Hepatocyte (in vitro differentiated cells): ENCODE measurements at regions not wholly inside any gene's neighbourhood (a gene's known extent, or its start where the extent isn't known, plus 50 kb on each side); places are given as distances from the start of the nearest gene placed in this dataset.

Experiments
- DNase-seq: peaks from one replicate; pipeline ENCODE4 v3.0.0-alpha.2; 2016; ENCODE audit warnings: low spot score
- H2AFZ ChIP-seq: fragments of 200-600 bp; sonication (generic); 2 replicates; pipeline ENCODE4 v1.6.0; 2016; ENCODE audit warnings: antibody characterized with exemption, mild to moderate bottlenecking
- H3K27ac ChIP-seq: fragments of 200-600 bp; sonication (generic); 2 replicates; pipeline ENCODE4 v1.5.1; 2016; ENCODE audit warnings: mild to moderate bottlenecking
- H3K27me3 ChIP-seq: fragments of 200-600 bp; sonication (generic); 2 replicates; pipeline ENCODE4 v1.6.1; 2016
- H3K36me3 ChIP-seq: fragments of 200-600 bp; sonication (generic); replicated peaks from 2 replicates; pipeline ENCODE4 v1.5.1; 2016; ENCODE audit warnings: low read depth; ENCODE audit not compliant: insufficient read depth
- H3K4me1 ChIP-seq: fragments of 200-600 bp; sonication (generic); 2 replicates; pipeline ENCODE4 v1.5.1; 2016; ENCODE audit warnings: mild to moderate bottlenecking, moderate library complexity; ENCODE audit not compliant: insufficient read depth
- H3K4me2 ChIP-seq: fragments of 200-600 bp; sonication (generic); 2 replicates; pipeline ENCODE4 v1.6.0; 2016
- H3K4me3 ChIP-seq: fragments of 200-600 bp; sonication (generic); 2 replicates; pipeline ENCODE4 v1.5.1; 2016; ENCODE audit warnings: mild to moderate bottlenecking
- H3K79me2 ChIP-seq: fragments of 200-600 bp; sonication (generic); 2 replicates; pipeline ENCODE4 v1.6.0; 2017; ENCODE audit warnings: mild to moderate bottlenecking
- H3K9me2 ChIP-seq: fragments of 200-600 bp; sonication (generic); replicated peaks from 2 replicates; pipeline ENCODE4 v1.6.0; 2017; ENCODE audit warnings: mild to moderate bottlenecking; ENCODE audit not compliant: insufficient read depth
- H3K9me3 ChIP-seq: fragments of 200-600 bp; sonication (generic); 2 replicates; pipeline ENCODE4 v1.5.1; 2016; ENCODE audit warnings: low read depth, mild to moderate bottlenecking
- H4K20me1 ChIP-seq: fragments of 200-600 bp; sonication (generic); 2 replicates; pipeline ENCODE4 v1.6.0; 2016; ENCODE audit warnings: mild to moderate bottlenecking; ENCODE audit not compliant: insufficient read depth, poor library complexity, severe bottlenecking
- EZH2 ChIP-seq: fragments of 200-600 bp; sonication (generic); IDR thresholded peaks from 2 replicates; pipeline ENCODE4 v1.6.1; 2016; ENCODE audit warnings: antibody characterized with exemption, mild to moderate bottlenecking, borderline replicate concordance
- EZH2phosphoT487 ChIP-seq: fragments of 200-600 bp; sonication (generic); IDR thresholded peaks from one replicate; pipeline ENCODE4 v1.6.1; 2018; ENCODE audit warnings: antibody characterized with exemption, mild to moderate bottlenecking, low read depth, moderate library complexity; ENCODE audit not compliant: unreplicated experiment, severe bottlenecking
- WGBS: methylation state at CpG from one replicate; pipeline ENCODE4 v1.1.6; 2016; ENCODE audit warnings: low lambda C conversion rate; ENCODE audit errors: missing lambda C conversion rate; 5-methylcytosine and 5-hydroxymethylcytosine counted together
- TF ChIP-seq, protein P1 (sequence below): fragments of 200-600 bp; sonication (generic); IDR thresholded peaks from 2 replicates; pipeline ENCODE4 v1.5.1; 2016; ENCODE audit warnings: antibody characterized with exemption, mild to moderate bottlenecking; ENCODE audit not compliant: poor library complexity

DNA sequence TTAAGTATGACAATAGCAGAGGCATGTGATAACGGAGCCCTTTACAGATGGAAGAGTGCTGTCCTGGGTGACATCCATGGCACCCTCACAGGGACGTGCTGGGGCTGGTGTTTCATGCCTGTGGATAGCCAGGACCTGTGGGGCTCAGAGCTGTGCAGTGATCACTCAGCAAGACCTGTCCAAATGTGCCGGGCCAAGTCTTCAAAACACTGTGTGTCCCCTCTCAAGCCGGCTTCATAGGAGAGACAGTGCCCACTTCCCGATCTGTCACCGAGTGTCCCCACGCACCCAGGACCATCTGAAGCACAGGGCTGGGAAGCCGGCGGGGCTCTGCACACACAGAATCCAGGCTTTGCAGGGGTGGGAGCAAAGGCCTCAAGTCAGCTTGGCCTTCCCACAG is 217.2 kb upstream of the IGF1R start:
- Histone ChIP-seq H3K27ac (no peak overlapping the region), H3K79me2 (no peaks in the 10 kb centered on the region), H3K36me3 (no peaks in the 10 kb centered on the region), H3K4me3 (no peak overlapping the region), H3K9me2 (no peaks in the 10 kb centered on the region), H3K4me1 (no peaks in the 10 kb centered on the region), H4K20me1 (no peaks in the 10 kb centered on the region), H3K27me3 (peaks cover 15% of the 10 kb centered on the region), H2AFZ (no peak overlapping the region), H3K9me3 (no peaks in the 10 kb centered on the region), H3K4me2 (no peak overlapping the region)
- TF ChIP-seq, protein P1, sequence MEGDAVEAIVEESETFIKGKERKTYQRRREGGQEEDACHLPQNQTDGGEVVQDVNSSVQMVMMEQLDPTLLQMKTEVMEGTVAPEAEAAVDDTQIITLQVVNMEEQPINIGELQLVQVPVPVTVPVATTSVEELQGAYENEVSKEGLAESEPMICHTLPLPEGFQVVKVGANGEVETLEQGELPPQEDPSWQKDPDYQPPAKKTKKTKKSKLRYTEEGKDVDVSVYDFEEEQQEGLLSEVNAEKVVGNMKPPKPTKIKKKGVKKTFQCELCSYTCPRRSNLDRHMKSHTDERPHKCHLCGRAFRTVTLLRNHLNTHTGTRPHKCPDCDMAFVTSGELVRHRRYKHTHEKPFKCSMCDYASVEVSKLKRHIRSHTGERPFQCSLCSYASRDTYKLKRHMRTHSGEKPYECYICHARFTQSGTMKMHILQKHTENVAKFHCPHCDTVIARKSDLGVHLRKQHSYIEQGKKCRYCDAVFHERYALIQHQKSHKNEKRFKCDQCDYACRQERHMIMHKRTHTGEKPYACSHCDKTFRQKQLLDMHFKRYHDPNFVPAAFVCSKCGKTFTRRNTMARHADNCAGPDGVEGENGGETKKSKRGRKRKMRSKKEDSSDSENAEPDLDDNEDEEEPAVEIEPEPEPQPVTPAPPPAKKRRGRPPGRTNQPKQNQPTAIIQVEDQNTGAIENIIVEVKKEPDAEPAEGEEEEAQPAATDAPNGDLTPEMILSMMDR = no peak
- no peak for TF ChIP-seq EZH2phosphoT487
- no peak for TF ChIP-seq EZH2
- 89% methylated on average over 9 of the region's 9 CpGs for WGBS
- DNase-seq = no peak

DNA sequence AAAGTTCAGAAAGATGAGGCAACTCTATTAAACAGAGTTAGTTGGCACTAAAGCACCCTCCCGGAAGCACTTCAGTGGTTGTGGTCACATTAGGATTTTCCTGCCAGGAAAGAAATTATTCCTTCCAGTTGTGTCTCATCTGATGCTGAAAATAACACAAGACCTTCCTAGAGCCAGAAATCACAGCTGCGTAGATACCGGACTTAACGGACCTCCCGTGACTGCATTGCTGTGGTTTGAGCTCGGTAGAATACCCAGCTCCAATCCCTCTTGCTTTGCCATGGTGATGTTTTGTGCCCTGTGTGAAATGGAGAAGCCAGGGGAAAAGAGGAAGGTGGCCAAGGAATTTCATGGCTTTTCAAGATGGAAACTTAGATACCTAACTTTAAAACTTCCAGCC is 215.0 kb upstream of the IGF1R start:
- H3K79me2 ChIP-seq = no peaks in the 10 kb centered on the region
- no peak overlapping the region for H3K27ac ChIP-seq
- H3K4me2 ChIP-seq = no peak overlapping the region
- H3K9me2 ChIP-seq = no peaks in the 10 kb centered on the region
- H3K4me1 ChIP-seq = no peaks in the 10 kb centered on the region
- H3K9me3 ChIP-seq = no peaks in the 10 kb centered on the region
- no peaks in the 10 kb centered on the region for H3K27me3 ChIP-seq
- no peak overlapping the region for H2AFZ ChIP-seq
- H3K4me3 ChIP-seq = no peak overlapping the region
- H3K36me3 ChIP-seq = no peaks in the 10 kb centered on the region
- 95% methylated on average over 6 of the region's 6 CpGs for WGBS
- TF ChIP-seq EZH2phosphoT487 (no peak), EZH2 (no peak)
- TF ChIP-seq, protein P1 = no peak
- no peak for DNase-seq
- no peaks in the 10 kb centered on the region for H4K20me1 ChIP-seq

DNA sequence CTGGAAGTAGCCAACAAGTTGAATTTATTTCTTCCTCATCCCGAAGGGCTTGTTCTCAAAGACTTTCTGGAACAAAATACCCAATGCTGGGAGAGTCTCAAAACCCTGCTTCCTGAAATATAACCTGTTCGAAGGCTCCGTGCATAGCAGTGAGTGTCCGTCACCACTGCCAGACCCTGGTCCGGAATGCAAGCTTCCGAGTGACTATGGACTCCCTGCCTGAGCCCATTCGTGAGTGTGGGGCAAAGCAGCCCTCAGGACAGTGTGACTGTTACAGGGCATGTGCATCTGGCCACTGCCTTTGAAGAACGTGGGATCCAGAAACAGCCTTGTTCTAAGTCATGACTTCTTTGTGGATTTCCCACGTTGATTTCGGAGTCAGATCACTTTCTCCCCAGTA is 214.5 kb upstream of the IGF1R start:
- 90% methylated on average over 10 of the region's 10 CpGs for WGBS
- H3K9me2 ChIP-seq = no peaks in the 10 kb centered on the region
- H3K27me3 ChIP-seq = no peaks in the 10 kb centered on the region
- H3K4me3 ChIP-seq = no peak overlapping the region
- no peaks in the 10 kb centered on the region for H3K4me1 ChIP-seq
- H3K36me3 ChIP-seq = no peaks in the 10 kb centered on the region
- H3K9me3 ChIP-seq = no peaks in the 10 kb centered on the region
- TF ChIP-seq, protein P1 = no peak
- TF ChIP-seq EZH2phosphoT487 (no peak), EZH2 (no peak)
- no peaks in the 10 kb centered on the region for H4K20me1 ChIP-seq
- no peaks in the 10 kb centered on the region for H3K79me2 ChIP-seq
- H3K27ac ChIP-seq = no peak overlapping the region
- no peak for DNase-seq
- H2AFZ ChIP-seq = no peak overlapping the region
- H3K4me2 ChIP-seq = no peak overlapping the region

DNA sequence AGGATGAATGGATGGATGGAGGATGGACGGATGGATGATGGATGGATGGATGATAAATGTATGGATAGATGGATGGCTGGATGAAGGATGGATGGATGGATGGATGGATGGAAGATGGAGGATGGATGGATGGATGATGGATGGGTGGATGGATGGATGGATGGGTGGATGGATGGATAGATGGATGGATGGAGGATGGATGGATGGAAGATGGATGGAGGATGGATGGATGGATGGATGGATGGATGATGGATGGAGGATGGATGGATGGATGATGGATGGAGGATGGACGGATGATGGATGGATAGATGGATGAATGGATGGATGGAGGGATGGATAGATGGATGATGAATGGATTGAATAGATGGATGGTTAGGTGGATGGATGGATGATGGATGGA is 210.6 kb upstream of the IGF1R start:
- WGBS = 100% methylated on average over 1 of the region's 2 CpGs
- TF ChIP-seq EZH2phosphoT487 = no peak

More for the DNA sequence above, 210.6 kb upstream of the IGF1R start:
- Histone ChIP-seq H3K9me3 (no peaks in the 10 kb centered on the region), H3K4me1 (peaks cover 3% of the 10 kb centered on the region), H4K20me1 (no peaks in the 10 kb centered on the region), H3K4me2 (no peak overlapping the region), H3K4me3 (no peak overlapping the region), H3K27ac (no peak overlapping the region), H2AFZ (no peak overlapping the region), H3K27me3 (no peaks in the 10 kb centered on the region), H3K36me3 (no peaks in the 10 kb centered on the region), H3K9me2 (no peaks in the 10 kb centered on the region), H3K79me2 (no peaks in the 10 kb centered on the region)
- DNase-seq = no peak
